GM21526 (cell line): ENCODE measurements at regions not wholly inside any gene's neighbourhood (a gene's known extent, or its start where the extent isn't known, plus 50 kb on each side); places are given as distances from the start of the nearest gene placed in this dataset.
A peak's percentile ranks its signal among the peaks of the same experiment; 100 is the strongest.

ENCODE experiments used
- ATAC-seq: cut with Tn5 transposase; IDR thresholded peaks from one replicate; pipeline ENCODE4 v1.9.1; 2021; ENCODE audit warnings: moderate library complexity; ENCODE audit not compliant: unreplicated experiment, low FRiP score

- ATAC-seq, result no peak
Observed at GRCh38 chr3:5520237-5520636, 332.7 kb downstream of the EDEM1 start.

GRCh38 chr3:5523125-5523524, 335.6 kb downstream of the EDEM1 start:
- no peak for ATAC-seq

GRCh38 chr3:5531039-5531438, 343.5 kb downstream of the EDEM1 start:
- ATAC-seq, result no peak

GRCh38 chr3:5531741-5532290, 344.3 kb downstream of the EDEM1 start:
- ATAC-seq, result no peak

- ATAC-seq, result no peak
Observed at GRCh38 chr3:5540532-5540931, 353.0 kb downstream of the EDEM1 start.

- no peak for ATAC-seq
Observed at GRCh38 chr3:5542472-5542871, 355.0 kb downstream of the EDEM1 start.

GRCh38 chr3:5543047-5543446, 355.5 kb downstream of the EDEM1 start:
- no peak for ATAC-seq

GRCh38 chr3:5545719-5546118, 358.2 kb downstream of the EDEM1 start:
- no peak for ATAC-seq

- ATAC-seq, result no peak
Observed at GRCh38 chr3:5553203-5553602, 365.7 kb downstream of the EDEM1 start.

- ATAC-seq, result no peak
Observed at GRCh38 chr3:5554245-5554747, 366.8 kb downstream of the EDEM1 start.

GRCh38 chr3:5560199-5560598, 372.7 kb downstream of the EDEM1 start:
- ATAC-seq, result no peak

GRCh38 chr3:5563537-5564277, 376.2 kb downstream of the EDEM1 start:
- no peak for ATAC-seq

GRCh38 chr3:5564278-5564666, 376.8 kb downstream of the EDEM1 start:
- no peak for ATAC-seq

GRCh38 chr3:5565026-5565425, 377.5 kb downstream of the EDEM1 start:
- ATAC-seq, result no peak

- no peak for ATAC-seq
Observed at GRCh38 chr3:5567113-5567512, 379.6 kb downstream of the EDEM1 start.

- ATAC-seq, result peak; percentile 59
Observed at GRCh38 chr3:5568451-5568850, 380.9 kb downstream of the EDEM1 start.

- no peak for ATAC-seq
Observed at GRCh38 chr3:5569152-5569551, 381.6 kb downstream of the EDEM1 start.

- no peak for ATAC-seq
Observed at GRCh38 chr3:5572168-5572567, 384.7 kb downstream of the EDEM1 start.

- no peak for ATAC-seq
Observed at GRCh38 chr3:5576277-5577011, 388.9 kb downstream of the EDEM1 start.

- ATAC-seq, result no peak
Observed at GRCh38 chr3:5579139-5579602, 391.7 kb downstream of the EDEM1 start.

- ATAC-seq, result no peak
Observed at GRCh38 chr3:5579946-5580345, 392.4 kb downstream of the EDEM1 start.
